Cardiac muscle cell (in vitro differentiated cells and primary cell): ENCODE measurements at regions not wholly inside any gene's neighbourhood (a gene's known extent, or its start where the extent isn't known, plus 50 kb on each side); places are given as distances from the start of the nearest gene placed in this dataset.

Source experiments
- DNase-seq, 2 donors: peaks; one replicate each; pipeline versions ENCODE4 v3.0.0 to v3.0.0-alpha.2; 2010 to 2017; ENCODE audit warnings: low read depth in 1 of 2, low spot score in 1 of 2
- H3K27ac ChIP-seq: fragments of 200-600 bp; sonication (generic); 2 replicates; pipeline ENCODE4 v1.5.1; 2016
- H3K27me3 ChIP-seq: fragments of 200-600 bp; sonication (generic); 2 replicates; pipeline ENCODE4 v1.6.0; 2016; ENCODE audit warnings: control low read depth
- H3K36me3 ChIP-seq: fragments of 200-600 bp; sonication (generic); 2 replicates; pipeline ENCODE4 v1.5.1; 2016; ENCODE audit warnings: control low read depth
- H3K4me1 ChIP-seq: fragments of 200-600 bp; sonication (generic); 2 replicates; pipeline ENCODE4 v1.8.1; 2017; ENCODE audit warnings: low read depth, mild to moderate bottlenecking, mixed run types
- H3K4me3 ChIP-seq: fragments of 200-600 bp; sonication (generic); 2 replicates; pipeline ENCODE4 v1.5.1; 2016; ENCODE audit warnings: mild to moderate bottlenecking
- H3K9me3 ChIP-seq: fragments of 200-600 bp; sonication (generic); 2 replicates; pipeline ENCODE4 v1.5.1; 2017; ENCODE audit warnings: low read depth, mild to moderate bottlenecking, control low read depth
- CTCF ChIP-seq: IDR thresholded peaks from 2 replicates; pipeline ENCODE4 v1.5.1; 2012; ENCODE audit warnings: low read depth, mild to moderate bottlenecking, low read length

- TF ChIP-seq CTCF, result no peak
- no peak overlapping the region for H3K27ac ChIP-seq
Observed at GRCh38 chr10:62885684-62886461, 69.7 kb upstream of the EGR2 start.

GRCh38 chr10:62880162-62880561 is 64.0 kb upstream of the EGR2 start:
- H3K4me3 ChIP-seq, result no peak overlapping the region
- no peak for TF ChIP-seq CTCF
- H3K4me1 ChIP-seq, result no peaks in the 10 kb centered on the region
- H3K27ac ChIP-seq, result no peak overlapping the region
- H3K27me3 ChIP-seq, result peaks cover 84% of the 10 kb centered on the region
- no peaks in the 10 kb centered on the region for H3K9me3 ChIP-seq
- no peak for DNase-seq
- no peaks in the 10 kb centered on the region for H3K36me3 ChIP-seq

More at GRCh38 chr10:62885684-62886461, 69.7 kb upstream of the EGR2 start:
- DNase-seq, result peak; percentile 54 to 88
- H3K36me3 ChIP-seq, result no peaks in the 10 kb centered on the region
- no peaks in the 10 kb centered on the region for H3K9me3 ChIP-seq
- H3K27me3 ChIP-seq, result peaks cover 50% of the 10 kb centered on the region
- no peak overlapping the region for H3K4me3 ChIP-seq
- no peaks in the 10 kb centered on the region for H3K4me1 ChIP-seq

DNA sequence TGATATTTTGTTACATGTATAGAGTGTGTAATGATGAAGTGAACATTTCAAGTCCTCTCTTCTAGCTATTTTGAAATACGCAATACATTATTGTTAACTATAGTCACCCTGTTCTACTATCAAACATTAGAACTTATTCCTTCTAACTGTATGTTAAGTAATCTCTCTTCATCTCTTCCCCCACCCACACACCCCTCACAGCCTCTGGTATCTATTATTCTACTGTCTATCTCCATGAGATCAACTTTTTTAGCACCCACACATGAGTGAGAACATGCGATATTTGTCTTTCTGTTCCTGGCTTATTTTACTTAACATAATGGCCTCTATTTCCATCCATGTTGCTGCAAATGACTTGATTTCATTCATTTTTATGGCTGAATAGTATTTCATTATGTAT is 57.7 kb upstream of the EGR2 start:
- H3K4me3 ChIP-seq, result no peak overlapping the region
- H3K27ac ChIP-seq, result no peak overlapping the region
- DNase-seq, result no peak
- TF ChIP-seq CTCF, result no peak
- H3K9me3 ChIP-seq, result no peaks in the 10 kb centered on the region
- no peaks in the 10 kb centered on the region for H3K4me1 ChIP-seq
- H3K36me3 ChIP-seq, result no peaks in the 10 kb centered on the region
- H3K27me3 ChIP-seq, result peaks cover 61% of the 10 kb centered on the region

GRCh38 chr10:62870866-62871265 is 54.7 kb upstream of the EGR2 start:
- no peak for DNase-seq
- no peak for TF ChIP-seq CTCF
- no peaks in the 10 kb centered on the region for H3K9me3 ChIP-seq
- no peaks in the 10 kb centered on the region for H3K4me1 ChIP-seq
- no peaks in the 10 kb centered on the region for H3K36me3 ChIP-seq
- H3K27me3 ChIP-seq, result peaks cover 43% of the 10 kb centered on the region
- H3K4me3 ChIP-seq, result no peak overlapping the region
- H3K27ac ChIP-seq, result no peak overlapping the region

GRCh38 chr10:62869958-62870357 is 53.8 kb upstream of the EGR2 start:
- H3K27me3 ChIP-seq, result peaks cover 35% of the 10 kb centered on the region
- H3K27ac ChIP-seq, result no peak overlapping the region
- no peaks in the 10 kb centered on the region for H3K36me3 ChIP-seq
- peak in 1 of 2 donors; percentile 16 for DNase-seq
- no peaks in the 10 kb centered on the region for H3K4me1 ChIP-seq
- H3K9me3 ChIP-seq, result no peaks in the 10 kb centered on the region
- H3K4me3 ChIP-seq, result no peak overlapping the region
- no peak for TF ChIP-seq CTCF
